Lung (tissue), 11 donors: ENCODE measurements at regions not wholly inside any gene's neighbourhood (a gene's known extent, or its start where the extent isn't known, plus 50 kb on each side); places are given as distances from the start of the nearest gene placed in this dataset.

Source experiments
- ATAC-seq: fragments of 200-7000 bp; cut with Tn5 transposase; one replicate; pipeline ENCODE4 v1.9.1; 2020; ENCODE audit warnings: moderate number of reproducible peaks; ENCODE audit not compliant: insufficient read depth, low FRiP score
- DNase-seq, 3 donors: peaks; one replicate each; pipeline ENCODE4 v3.0.0-alpha.2; 2013 to 2017
- H3K27ac ChIP-seq, 2 donors: one replicate each; pipeline ENCODE4 v1.5.1; 2013; ENCODE audit warnings: mild to moderate bottlenecking in 2 of 2, moderate library complexity in 2 of 2, control low read depth in 1 of 2, inconsistent platforms in 1 of 2, low read depth in 1 of 2, low read length in 1 of 2
- H3K27me3 ChIP-seq, 3 donors: one replicate each; pipeline ENCODE4 v1.5.1; 2013; ENCODE audit warnings: low read length in 2 of 3; ENCODE audit not compliant: control insufficient read depth in 3 of 3, insufficient read depth in 3 of 3
- H3K36me3 ChIP-seq, 4 donors: one replicate each; pipeline ENCODE4 v1.5.1; 2013; ENCODE audit warnings: low read length in 4 of 4, mild to moderate bottlenecking in 1 of 4, moderate library complexity in 1 of 4; ENCODE audit not compliant: control insufficient read depth in 4 of 4, insufficient read depth in 4 of 4
- H3K4me1 ChIP-seq, 5 donors: one replicate each; pipeline ENCODE4 v1.5.1; 2013; ENCODE audit warnings: low read length in 5 of 5, mild to moderate bottlenecking in 2 of 5, moderate library complexity in 1 of 5; ENCODE audit not compliant: control insufficient read depth in 5 of 5, insufficient read depth in 5 of 5
- H3K4me3 ChIP-seq: one replicate; pipeline ENCODE4 v1.5.1; 2013; ENCODE audit warnings: mild to moderate bottlenecking, control low read depth, moderate library complexity
- H3K9ac ChIP-seq, 2 donors: one replicate each; pipeline ENCODE4 v1.5.1; 2013; ENCODE audit warnings: low read length in 2 of 2, control low read depth in 1 of 2; ENCODE audit not compliant: insufficient read depth in 1 of 2
- H3K9me3 ChIP-seq, 4 donors: one replicate each; pipeline ENCODE4 v1.5.1; 2013; ENCODE audit warnings: low read length in 3 of 4, mild to moderate bottlenecking in 1 of 4, moderate library complexity in 1 of 4; ENCODE audit not compliant: control insufficient read depth in 4 of 4, insufficient read depth in 3 of 4
- WGBS, 2 donors: extraction: QIAGEN DNeasy Blood & Tissue Kit; methylation state at CpG; one replicate each; pipeline ENCODE4 v1.1.7; 2013; 5-methylcytosine and 5-hydroxymethylcytosine counted together
- TF ChIP-seq, protein P1 (sequence below): IDR thresholded peaks from 2 replicates; pipeline ENCODE4 v1.5.1; 2012; ENCODE audit warnings: mild to moderate bottlenecking; ENCODE audit errors: control extremely low read depth, extremely low read depth
- donor health status: control.
- donor health status: control.
- donor health status: Bipolar disorder and iron deficiency.
- donor health status: healthy.
- donor health status: DM: yes; HTN: yes; CAD: no.

GRCh38 chr5:67395790-67396418 lies 199.3 kb upstream of the CD180 start:
- ATAC-seq (no peak), DNase-seq (peak in 1 of 3 donors; percentile 36)
- H3K4me1 ChIP-seq, result peaks cover 0 to 16% (median 6%) of the 10 kb centered on the region in 5 donors
- TF ChIP-seq, protein P1, sequence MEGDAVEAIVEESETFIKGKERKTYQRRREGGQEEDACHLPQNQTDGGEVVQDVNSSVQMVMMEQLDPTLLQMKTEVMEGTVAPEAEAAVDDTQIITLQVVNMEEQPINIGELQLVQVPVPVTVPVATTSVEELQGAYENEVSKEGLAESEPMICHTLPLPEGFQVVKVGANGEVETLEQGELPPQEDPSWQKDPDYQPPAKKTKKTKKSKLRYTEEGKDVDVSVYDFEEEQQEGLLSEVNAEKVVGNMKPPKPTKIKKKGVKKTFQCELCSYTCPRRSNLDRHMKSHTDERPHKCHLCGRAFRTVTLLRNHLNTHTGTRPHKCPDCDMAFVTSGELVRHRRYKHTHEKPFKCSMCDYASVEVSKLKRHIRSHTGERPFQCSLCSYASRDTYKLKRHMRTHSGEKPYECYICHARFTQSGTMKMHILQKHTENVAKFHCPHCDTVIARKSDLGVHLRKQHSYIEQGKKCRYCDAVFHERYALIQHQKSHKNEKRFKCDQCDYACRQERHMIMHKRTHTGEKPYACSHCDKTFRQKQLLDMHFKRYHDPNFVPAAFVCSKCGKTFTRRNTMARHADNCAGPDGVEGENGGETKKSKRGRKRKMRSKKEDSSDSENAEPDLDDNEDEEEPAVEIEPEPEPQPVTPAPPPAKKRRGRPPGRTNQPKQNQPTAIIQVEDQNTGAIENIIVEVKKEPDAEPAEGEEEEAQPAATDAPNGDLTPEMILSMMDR, result no peak
- no peak overlapping the region for H3K27ac ChIP-seq
- 63 to 66% methylated on average over 2 of the region's 2 CpGs for WGBS, 2 donors
- no peaks in the 10 kb centered on the region for H3K36me3 ChIP-seq
- no peak overlapping the region for H3K9ac ChIP-seq
- no peaks in the 10 kb centered on the region for H3K27me3 ChIP-seq
- H3K9me3 ChIP-seq, result no peaks in the 10 kb centered on the region
- H3K4me3 ChIP-seq, result no peak overlapping the region

DNA sequence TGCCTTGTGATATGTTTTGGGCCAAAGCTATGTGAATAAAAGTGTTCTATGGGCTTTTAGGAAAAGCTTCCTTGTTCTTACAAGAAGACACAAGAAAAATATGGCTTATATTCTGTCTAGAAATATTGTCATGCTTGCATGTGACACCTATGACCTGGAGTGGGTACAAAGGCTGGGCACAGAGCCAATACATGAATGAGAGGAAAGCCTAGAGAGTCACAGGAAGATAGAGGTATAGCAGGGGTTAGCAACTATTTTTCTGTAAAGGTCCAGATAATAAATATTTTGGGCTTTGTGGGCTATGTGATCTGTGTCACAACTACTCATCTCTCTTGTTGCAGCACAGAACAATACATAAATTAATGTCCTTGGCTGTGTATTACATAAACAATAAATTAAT lies 196.6 kb upstream of the CD180 start:
- Histone ChIP-seq H3K9me3 (no peaks in the 10 kb centered on the region), H3K4me3 (no peak overlapping the region), H3K4me1 (peaks cover 0 to 9% (median 5%) of the 10 kb centered on the region in 5 donors), H3K27me3 (no peaks in the 10 kb centered on the region), H3K27ac (no peak overlapping the region), H3K9ac (no peak overlapping the region), H3K36me3 (no peaks in the 10 kb centered on the region)
- TF ChIP-seq, protein P1, result no peak
- DNase-seq (peak in 1 of 3 donors; percentile 40), ATAC-seq (no peak)

GRCh38 chr5:67390935-67391334 lies 194.3 kb upstream of the CD180 start:
- Histone ChIP-seq H3K27me3 (no peaks in the 10 kb centered on the region), H3K36me3 (no peaks in the 10 kb centered on the region), H3K27ac (no peak overlapping the region), H3K9me3 (no peaks in the 10 kb centered on the region), H3K4me3 (no peak overlapping the region), H3K9ac (no peak overlapping the region), H3K4me1 (peaks cover 0 to 12% (median 3%) of the 10 kb centered on the region in 5 donors)
- TF ChIP-seq, protein P1, result no peak
- WGBS, 2 donors, result 80 to 83% methylated on average over 1 of the region's 1 CpG
- ATAC-seq (no peak), DNase-seq (no peak)

- ATAC-seq (no peak), DNase-seq (no peak)
- Histone ChIP-seq H3K27me3 (no peaks in the 10 kb centered on the region), H3K4me1 (peaks cover 0 to 26% (median 3%) of the 10 kb centered on the region in 5 donors), H3K9me3 (no peaks in the 10 kb centered on the region), H3K4me3 (no peak overlapping the region), H3K36me3 (no peaks in the 10 kb centered on the region), H3K9ac (no peak overlapping the region), H3K27ac (no peak overlapping the region)
- TF ChIP-seq, protein P1, result no peak
Measured at GRCh38 chr5:67383451-67383850, 186.9 kb upstream of the CD180 start.
